Keratinocyte (primary cell): ENCODE measurements at regions not wholly inside any gene's neighbourhood (a gene's known extent, or its start where the extent isn't known, plus 50 kb on each side); places are given as distances from the start of the nearest gene placed in this dataset.

ENCODE experiments used
- DNase-seq: peaks from one replicate; pipeline ENCODE4 v3.0.0-alpha.2; 2011; ENCODE audit warnings: low read depth, missing footprints, low spot score
- FAIRE-seq: peaks from 2 replicates; lab custom pipeline; 2011; peaks lifted over from hg19 to GRCh38; lab: Jason Lieb, UNC
- H2AFZ ChIP-seq: 2 replicates; pipeline ENCODE4 v1.6.0; 2012; ENCODE audit warnings: low read length, control low read depth, inconsistent platforms; ENCODE audit not compliant: control insufficient read depth
- H3K27ac ChIP-seq: 2 replicates; pipeline ENCODE4 v1.5.1; 2011; ENCODE audit warnings: low read length; ENCODE audit not compliant: control insufficient read depth, insufficient read depth
- H3K27me3 ChIP-seq: 3 replicates; pipeline ENCODE4 v1.6.0; 2011; ENCODE audit warnings: low read length; ENCODE audit not compliant: control insufficient read depth, insufficient read depth; ENCODE audit errors: extremely low read depth
- H3K36me3 ChIP-seq, 2 experiments: 2 replicates in 1 of 2; 3 replicates in 1 of 2; pipeline ENCODE4 v1.5.1; 2011; ENCODE audit warnings: low read length in 2 of 2, mild to moderate bottlenecking in 1 of 2; ENCODE audit not compliant: control insufficient read depth in 2 of 2, insufficient read depth in 2 of 2; ENCODE audit errors: extremely low read depth in 1 of 2
- H3K4me1 ChIP-seq: 3 replicates; pipeline ENCODE4 v1.5.1; 2011; ENCODE audit warnings: low read length; ENCODE audit not compliant: control insufficient read depth, insufficient read depth; ENCODE audit errors: extremely low read depth
- H3K4me2 ChIP-seq: 3 replicates; pipeline ENCODE4 v1.6.0; 2011; ENCODE audit warnings: low read depth, low read length; ENCODE audit not compliant: control insufficient read depth, insufficient read depth; ENCODE audit errors: extremely low read depth
- H3K4me3 ChIP-seq, 3 experiments: fragments of 200-600 bp in 1 of 3; sonication (generic) in 1 of 3; 2 replicates in 2 of 3; 3 replicates in 1 of 3; pipeline ENCODE4 v1.5.1; 2011 to 2016; ENCODE audit warnings: low read length in 3 of 3, mild to moderate bottlenecking in 3 of 3, control low read depth in 2 of 3, inconsistent platforms in 1 of 3, low read depth in 1 of 3, mixed read lengths in 1 of 3, mixed run types in 1 of 3, moderate library complexity in 1 of 3; ENCODE audit not compliant: control insufficient read depth in 2 of 3, insufficient read depth in 2 of 3; ENCODE audit errors: extremely low read depth in 1 of 3
- H3K79me2 ChIP-seq: 2 replicates; pipeline ENCODE4 v1.6.0; 2012; ENCODE audit warnings: low read length; ENCODE audit not compliant: control insufficient read depth, insufficient read depth
- H3K9ac ChIP-seq: 3 replicates; pipeline ENCODE4 v1.6.0; 2011; ENCODE audit warnings: low read length; ENCODE audit not compliant: control insufficient read depth, insufficient read depth; ENCODE audit errors: extremely low read depth
- H3K9me1 ChIP-seq: 3 replicates; pipeline ENCODE4 v1.6.0; 2011; ENCODE audit warnings: low read length; ENCODE audit not compliant: control insufficient read depth, insufficient read depth; ENCODE audit errors: extremely low read depth
- H3K9me3 ChIP-seq: 2 replicates; pipeline ENCODE4 v1.5.1; 2012; ENCODE audit warnings: low read depth, low read length; ENCODE audit not compliant: control insufficient read depth
- H4K20me1 ChIP-seq: 3 replicates; pipeline ENCODE4 v1.6.0; 2011; ENCODE audit warnings: low read length; ENCODE audit not compliant: control insufficient read depth, insufficient read depth; ENCODE audit errors: extremely low read depth
- EZH2 ChIP-seq: IDR thresholded peaks from one replicate; pipeline ENCODE4 v1.6.1; 2012; ENCODE audit warnings: inconsistent platforms, mild to moderate bottlenecking, low read length, moderate library complexity
- dilution Hi-C: fragments of 300-500 bp; cut with MboI; formaldehyde crosslinking; loops from one replicate; pipeline ENCODE4 v1.7.0; 2020; ENCODE audit warnings: low sequenced_read_pairs; ENCODE audit not compliant: extremely low pct_ligation_motif_present
- TF ChIP-seq, protein P1 (sequence below), 3 experiments: IDR thresholded peaks in 1 of 3; conservative IDR thresholded peaks in 1 of 3; optimal IDR thresholded peaks in 1 of 3; 2 replicates in 2 of 3; 3 replicates in 1 of 3; pipeline versions ENCODE3 to v1.5.1; 2011; ENCODE audit warnings: low read length in 3 of 3, mild to moderate bottlenecking in 3 of 3, moderate library complexity in 2 of 3, control low read depth in 1 of 3, inconsistent platforms in 1 of 3; ENCODE audit not compliant: insufficient read depth in 2 of 3; ENCODE audit errors: extremely low read depth in 1 of 3

DNA sequence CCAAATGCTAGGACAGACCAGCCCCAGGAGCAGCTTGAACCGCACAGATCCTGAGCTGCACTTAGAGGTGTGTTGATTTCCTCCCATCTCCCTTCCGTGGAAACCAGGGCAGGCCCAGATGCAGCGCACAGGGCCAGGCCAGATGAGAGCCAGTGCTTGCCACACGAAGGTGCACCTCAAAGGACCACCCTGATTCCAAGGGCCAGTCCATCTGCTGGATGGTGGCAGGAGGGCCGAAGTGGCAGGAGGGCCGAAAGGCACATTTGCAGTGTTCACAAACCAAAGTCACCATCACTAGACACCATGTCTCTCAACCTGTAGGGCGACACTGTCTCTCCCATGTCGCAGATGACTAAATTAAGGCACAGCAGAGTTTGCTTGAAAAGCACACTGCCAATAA lies 370.7 kb upstream of the MYT1L start:
- Histone ChIP-seq H3K4me2 (no peak overlapping the region), H3K9ac (no peak overlapping the region), H3K79me2 (no peaks in the 10 kb centered on the region), H3K9me3 (no peaks in the 10 kb centered on the region), H3K36me3 (no peaks in the 10 kb centered on the region), H3K4me3 (no peak overlapping the region), H3K9me1 (no peaks in the 10 kb centered on the region), H3K4me1 (no peaks in the 10 kb centered on the region), H2AFZ (no peak overlapping the region), H4K20me1 (no peaks in the 10 kb centered on the region), H3K27ac (no peak overlapping the region), H3K27me3 (peaks cover 3% of the 10 kb centered on the region)
- DNase-seq (no peak), FAIRE-seq (no peak)
- dilution Hi-C loops, result no loop called here
- no peak for TF ChIP-seq EZH2
- TF ChIP-seq, protein P1, sequence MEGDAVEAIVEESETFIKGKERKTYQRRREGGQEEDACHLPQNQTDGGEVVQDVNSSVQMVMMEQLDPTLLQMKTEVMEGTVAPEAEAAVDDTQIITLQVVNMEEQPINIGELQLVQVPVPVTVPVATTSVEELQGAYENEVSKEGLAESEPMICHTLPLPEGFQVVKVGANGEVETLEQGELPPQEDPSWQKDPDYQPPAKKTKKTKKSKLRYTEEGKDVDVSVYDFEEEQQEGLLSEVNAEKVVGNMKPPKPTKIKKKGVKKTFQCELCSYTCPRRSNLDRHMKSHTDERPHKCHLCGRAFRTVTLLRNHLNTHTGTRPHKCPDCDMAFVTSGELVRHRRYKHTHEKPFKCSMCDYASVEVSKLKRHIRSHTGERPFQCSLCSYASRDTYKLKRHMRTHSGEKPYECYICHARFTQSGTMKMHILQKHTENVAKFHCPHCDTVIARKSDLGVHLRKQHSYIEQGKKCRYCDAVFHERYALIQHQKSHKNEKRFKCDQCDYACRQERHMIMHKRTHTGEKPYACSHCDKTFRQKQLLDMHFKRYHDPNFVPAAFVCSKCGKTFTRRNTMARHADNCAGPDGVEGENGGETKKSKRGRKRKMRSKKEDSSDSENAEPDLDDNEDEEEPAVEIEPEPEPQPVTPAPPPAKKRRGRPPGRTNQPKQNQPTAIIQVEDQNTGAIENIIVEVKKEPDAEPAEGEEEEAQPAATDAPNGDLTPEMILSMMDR (optimal IDR thresholded peaks at IDR 0.05 in 1 of 3, IDR thresholded peaks at IDR 0.05 in 1 of 3, conservative IDR thresholded peaks at IDR 0.05 in 1 of 3; ENCODE audit: extremely low read depth in 1 of 3, insufficient read depth in 2 of 3, low read length in 3 of 3), result no peak

DNA sequence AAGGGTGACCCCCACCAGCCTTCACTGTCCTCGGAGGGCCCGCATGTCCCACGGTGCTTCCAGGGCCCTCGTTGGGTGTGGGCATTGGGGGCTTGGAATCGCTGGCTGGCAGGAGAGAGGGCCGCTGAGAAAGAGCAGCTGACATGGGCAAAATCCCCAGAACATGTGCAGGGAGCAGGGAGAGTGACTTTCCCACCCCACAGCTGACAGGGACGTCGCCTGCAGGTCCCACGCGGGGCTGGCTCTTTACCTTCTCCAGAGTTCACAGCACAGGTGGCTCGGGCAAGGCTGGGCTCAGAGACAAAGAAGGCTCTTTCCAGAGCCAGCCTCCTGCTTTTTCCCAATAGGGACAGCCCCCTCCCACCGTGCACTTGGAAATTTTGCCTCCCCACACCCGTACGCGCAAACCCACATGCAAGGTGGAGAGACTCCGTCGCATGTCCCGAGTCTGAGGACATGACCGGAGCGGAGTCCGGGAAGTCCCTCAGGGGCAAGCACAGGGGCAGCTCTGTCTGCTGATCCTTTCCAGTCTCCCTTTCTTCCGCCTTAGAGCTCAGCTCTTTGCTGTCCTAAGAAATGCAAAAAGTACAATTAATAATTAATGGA lies 370.2 kb upstream of the MYT1L start:
- FAIRE-seq (no peak), DNase-seq (no peak)
- Histone ChIP-seq H3K36me3 (no peaks in the 10 kb centered on the region), H3K9me3 (no peaks in the 10 kb centered on the region), H3K9me1 (no peaks in the 10 kb centered on the region), H2AFZ (no peak overlapping the region), H3K4me3 (no peak overlapping the region), H3K9ac (no peak overlapping the region), H3K27ac (no peak overlapping the region), H3K4me1 (no peaks in the 10 kb centered on the region), H3K79me2 (no peaks in the 10 kb centered on the region), H4K20me1 (no peaks in the 10 kb centered on the region), H3K27me3 (peaks cover 3% of the 10 kb centered on the region), H3K4me2 (no peak overlapping the region)
- dilution Hi-C loops, result no loop called here
- TF ChIP-seq, protein P1 (optimal IDR thresholded peaks at IDR 0.05 in 1 of 3, IDR thresholded peaks at IDR 0.05 in 1 of 3, conservative IDR thresholded peaks at IDR 0.05 in 1 of 3; ENCODE audit: extremely low read depth in 1 of 3, insufficient read depth in 2 of 3, low read length in 3 of 3), result no peak
